Embryonic facial prominence (tissue), 1 donor: ENCODE measurements at regions not wholly inside any gene's neighbourhood (a gene's known extent, or its start where the extent isn't known, plus 50 kb on each side); places are given as distances from the start of the nearest gene placed in this dataset.

ENCODE experiments used
- DNase-seq: peaks from one replicate; pipeline ENCODE4 v3.0.0-alpha.2; 2016; ENCODE audit errors: extremely low spot score

DNA sequence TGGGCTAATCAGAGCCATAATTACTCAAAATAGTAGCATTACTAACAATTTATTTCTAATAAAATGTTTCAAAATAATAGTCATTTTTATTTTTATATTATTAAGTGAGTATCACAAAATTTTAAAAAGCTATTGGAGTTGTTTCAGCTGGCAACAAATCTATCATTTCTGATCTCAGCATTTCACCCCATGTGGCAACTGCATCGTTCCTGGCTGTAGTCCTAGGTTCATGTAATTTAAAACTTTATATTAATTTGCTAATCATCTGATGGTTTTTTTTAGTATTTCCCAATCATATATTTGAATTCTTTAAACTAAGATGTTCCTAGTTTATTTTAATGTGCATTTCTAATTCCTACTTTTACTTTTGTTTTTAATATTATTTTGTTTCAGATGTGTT lies 293.0 kb upstream of the AKR1E2 start:
- no peak for DNase-seq

DNA sequence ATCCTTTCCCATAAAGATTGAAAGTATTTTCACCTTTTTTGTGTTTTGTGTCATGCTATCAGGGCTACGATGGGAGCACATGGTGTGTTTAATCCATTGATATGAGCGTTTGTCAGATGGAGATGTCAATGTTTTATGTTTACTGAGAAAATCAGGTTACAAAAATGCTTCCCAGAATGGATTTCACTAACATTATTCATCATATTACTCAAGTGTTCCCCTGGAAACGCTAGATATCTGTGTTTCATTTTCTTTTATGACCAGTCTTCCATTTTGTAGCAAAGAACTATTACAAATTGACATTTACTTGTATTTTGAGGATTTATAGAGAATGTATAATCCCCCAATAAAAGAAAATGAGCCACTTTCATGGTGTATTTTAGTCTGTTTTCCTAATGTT lies 293.5 kb upstream of the AKR1E2 start:
- no peak for DNase-seq

DNA sequence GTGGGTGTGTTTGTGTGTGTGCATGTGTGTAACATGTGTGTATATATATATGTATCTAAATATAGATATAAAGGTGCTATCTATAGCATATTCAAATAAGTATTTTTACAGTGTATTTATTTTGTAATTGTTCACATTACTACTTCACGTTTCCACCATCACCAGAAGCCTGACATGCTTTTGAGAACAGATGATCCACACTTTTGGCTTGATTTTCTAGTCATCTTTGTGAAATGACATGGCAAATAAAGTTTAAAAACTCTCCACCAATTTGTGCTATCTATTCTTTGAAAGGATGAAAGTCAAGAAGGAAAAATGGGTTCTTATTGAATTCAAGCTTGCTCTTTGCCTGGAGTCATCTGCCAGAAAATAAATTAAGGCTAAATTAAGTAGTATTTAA lies 294.0 kb upstream of the AKR1E2 start:
- DNase-seq: no peak

DNA sequence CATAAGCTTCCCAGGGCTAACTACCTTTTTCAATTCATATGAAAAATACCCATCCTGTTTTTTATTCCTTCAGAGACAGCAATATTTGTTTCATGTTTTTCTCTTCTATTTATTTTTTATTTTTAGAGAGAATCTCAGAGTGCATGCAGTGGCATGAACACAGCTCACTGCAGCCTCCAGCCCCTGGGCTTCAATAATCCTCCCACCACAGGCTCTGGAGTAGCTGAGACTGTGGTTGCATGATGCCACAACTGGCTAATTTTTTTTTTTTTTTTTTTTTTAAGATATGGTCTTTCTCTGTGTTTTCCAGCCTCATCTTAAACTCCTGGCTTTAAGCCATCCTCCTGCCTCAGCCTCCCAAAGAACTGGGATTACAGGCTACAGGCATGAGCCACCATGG lies 296.7 kb upstream of the AKR1E2 start:
- DNase-seq: no peak

DNA sequence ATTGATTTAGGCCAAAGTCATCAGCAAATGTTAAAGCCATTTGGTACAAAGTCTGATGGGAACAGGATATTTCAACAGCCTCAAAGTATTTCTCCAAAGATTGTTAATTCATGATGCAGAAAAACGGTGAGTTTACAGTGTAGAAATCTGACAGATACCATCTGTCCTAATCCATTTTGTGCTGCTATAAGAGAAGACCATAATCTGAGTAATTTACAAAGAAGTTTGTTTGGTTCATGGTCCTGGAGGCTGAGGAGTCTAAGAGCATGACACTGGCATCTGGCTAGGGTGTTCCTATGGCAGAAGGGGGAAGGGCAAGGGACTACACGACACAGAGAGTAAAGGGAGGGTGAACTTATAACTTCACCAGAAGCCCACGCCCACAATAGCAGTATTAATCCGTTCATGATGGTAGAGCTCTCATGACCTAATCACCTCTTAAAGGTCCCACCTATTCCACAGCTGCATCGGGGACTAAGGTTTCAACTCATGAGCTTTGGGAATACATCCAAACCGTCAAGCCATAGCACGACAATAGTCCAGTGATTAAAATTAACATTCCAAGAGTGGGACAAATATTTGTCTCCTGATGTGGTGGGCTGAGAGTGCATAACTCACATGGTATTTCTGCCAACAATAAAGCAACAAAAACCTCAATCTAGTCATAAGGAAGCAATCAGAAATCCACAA lies 298.6 kb upstream of the AKR1E2 start:
- DNase-seq: no peak

DNA sequence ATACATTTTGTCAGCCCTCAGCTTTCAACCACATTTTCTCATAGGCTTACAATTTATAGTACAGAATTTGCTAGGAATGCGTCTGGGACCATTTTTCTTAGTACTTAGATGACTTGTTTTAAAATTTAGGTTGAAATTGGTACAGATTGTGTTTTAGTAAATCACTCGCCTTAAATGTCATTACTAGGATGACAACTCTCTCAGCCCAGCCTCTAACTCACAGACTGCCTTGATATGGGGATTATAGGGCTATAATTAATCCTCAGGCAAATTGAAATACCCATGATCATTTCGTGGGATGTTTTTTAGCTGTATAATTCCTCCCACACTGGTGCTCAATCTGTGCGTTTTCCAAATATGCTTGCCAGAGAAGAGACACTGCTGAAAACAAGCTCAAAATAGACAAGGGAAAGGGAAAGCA lies 299.7 kb upstream of the AKR1E2 start:
- no peak for DNase-seq

DNA sequence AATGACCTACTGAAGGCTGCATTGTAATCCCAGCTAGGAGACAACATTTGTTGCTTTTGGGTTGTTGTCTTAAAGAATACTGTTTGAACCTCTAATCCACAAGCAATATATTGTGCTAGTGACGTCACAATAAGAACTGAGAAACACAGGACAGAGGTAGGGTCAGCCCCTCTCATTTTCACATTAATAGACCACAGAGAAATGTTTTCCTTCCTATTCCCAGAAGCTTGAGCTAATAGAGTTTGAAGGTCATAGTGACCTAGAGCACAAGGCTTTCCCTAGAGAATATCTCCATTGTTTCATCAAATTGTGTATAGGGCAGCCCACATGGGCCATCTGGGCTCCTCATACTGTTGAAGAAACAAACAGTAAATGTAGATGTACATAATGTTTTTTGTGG lies 300.9 kb upstream of the AKR1E2 start:
- no peak for DNase-seq

DNA sequence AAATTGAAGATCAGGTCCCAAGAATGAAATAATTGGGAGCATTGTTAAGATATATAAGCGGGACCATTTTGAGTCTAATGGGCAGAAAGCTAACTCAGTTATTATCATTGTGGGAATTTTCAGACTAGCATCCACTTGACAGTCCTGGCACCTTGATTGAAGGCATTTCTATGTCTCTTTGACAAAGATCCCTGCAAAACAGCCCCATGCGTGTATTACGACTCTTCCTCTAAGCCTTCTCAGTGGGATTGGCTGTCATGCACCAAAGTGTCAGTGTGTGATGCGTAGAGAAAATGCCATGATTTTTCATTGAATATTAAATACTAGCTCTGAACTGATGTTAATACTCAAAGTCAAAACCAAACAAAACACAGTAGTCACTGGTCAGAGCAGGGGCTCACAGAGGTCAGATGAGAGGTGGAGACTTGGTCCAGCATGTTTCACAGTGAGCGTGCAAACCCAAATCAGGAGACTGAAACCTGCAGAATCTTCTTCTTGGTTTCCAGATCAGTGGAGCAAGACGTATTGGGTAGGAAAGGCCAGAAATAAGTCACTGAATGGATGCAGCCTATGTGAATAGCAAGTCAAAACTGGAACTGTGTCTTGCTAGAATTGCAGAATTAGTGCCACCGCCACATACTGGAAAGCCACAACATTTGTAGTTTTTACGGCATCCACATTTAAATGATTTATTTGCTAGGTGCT lies 303.6 kb upstream of the AKR1E2 start:
- no peak for DNase-seq

DNA sequence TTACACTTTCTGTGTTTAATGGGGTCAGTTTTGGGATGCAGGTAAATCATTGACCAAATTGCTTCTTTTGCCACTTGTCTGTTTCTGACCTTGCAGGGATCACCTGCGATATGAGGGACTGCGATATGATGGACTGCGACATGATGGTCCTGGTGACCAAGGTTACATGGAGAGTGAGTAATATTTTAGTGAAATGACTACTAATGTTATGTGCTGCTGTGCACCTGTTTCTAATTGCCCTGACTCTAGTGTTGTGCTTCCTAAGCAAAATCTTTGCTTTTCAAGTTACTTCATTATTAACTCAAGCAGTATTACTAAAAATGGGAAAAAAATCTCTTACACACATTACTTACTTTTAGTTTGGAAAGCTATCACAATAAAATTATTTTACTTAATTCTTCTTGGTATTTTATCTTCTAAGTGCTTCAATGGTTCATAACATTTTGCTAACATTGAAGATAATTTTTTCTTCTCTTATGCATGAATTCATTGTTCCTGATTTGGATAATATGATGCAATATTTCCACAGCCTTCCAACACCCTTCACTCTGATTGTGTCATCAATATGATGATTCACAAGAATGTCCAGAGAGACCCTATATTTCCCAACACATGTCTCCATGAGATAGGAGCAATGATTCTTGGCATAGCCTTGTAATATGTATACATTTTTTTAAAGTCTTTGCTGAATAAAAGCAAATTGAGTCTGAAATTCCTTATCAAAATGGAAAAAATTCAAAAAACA lies 306.2 kb upstream of the AKR1E2 start:
- DNase-seq: no peak

DNA sequence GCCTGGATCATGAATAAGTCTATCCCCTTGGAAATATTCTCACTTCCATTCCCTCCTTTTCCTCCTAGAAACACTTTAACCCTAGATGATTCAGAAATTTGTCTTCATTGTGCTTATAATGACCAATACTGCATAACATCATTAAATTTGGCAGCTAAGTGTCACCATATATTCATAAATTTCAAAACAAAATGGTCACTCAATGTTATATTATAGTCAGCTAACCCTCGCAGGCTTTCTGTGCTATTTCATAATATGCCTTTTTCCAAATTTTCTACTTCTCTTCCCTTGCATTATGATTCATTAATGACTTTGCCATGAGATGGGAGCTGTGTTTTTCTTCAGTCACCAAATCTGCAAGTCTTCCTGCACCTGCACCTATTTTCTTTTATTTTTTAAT lies 308.3 kb upstream of the AKR1E2 start:
- DNase-seq: no peak

DNA sequence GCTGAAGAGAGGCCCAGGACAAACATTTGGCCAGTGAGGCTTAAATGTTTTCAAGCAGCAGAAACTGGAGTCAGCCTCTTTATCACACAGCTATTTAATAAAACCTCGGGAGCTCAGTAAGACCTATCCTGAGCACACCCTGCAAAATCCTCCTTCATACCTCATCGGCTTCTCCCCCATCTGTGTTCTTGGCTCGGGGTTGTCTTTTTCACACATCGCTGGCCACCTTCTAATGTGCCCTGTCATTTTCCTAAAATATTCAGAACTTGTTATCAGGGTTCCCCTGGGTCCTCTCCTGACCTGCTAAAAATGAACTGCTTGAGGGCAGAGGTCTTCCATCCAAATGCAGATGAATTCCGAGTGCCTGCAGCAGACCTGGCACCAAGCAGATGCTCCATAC lies 310.3 kb upstream of the AKR1E2 start:
- DNase-seq: no peak

DNA sequence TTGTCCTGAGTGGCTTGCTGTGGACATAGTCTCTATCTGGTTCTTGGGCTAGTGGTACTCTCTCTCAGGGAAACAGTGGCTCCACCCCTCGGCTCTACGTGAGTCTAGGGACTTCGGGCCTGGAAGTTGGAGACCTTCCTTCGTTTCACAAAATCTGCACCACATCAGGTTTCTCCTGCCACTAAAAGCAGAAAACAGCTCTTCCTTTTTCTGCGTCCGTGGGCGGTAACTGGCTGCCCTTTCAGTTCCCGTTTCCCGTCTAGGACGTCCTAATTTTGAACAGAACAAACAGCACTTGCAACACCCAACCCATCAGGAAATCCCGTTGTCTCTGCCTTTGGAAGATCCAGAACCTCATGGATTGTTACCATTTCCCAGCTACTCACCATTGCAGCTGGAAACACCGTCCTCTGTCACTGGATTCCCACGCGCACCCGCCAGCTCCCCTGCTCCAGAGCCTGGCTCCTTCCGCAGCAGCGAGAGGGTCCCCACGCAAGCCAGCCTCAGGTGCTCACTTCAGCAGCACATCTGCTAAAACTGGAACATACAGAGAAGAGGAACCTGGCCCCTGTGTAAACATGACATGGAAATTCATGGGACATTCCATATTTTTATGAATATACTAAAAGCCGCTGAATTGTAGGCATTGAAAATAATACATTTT lies 311.4 kb upstream of the AKR1E2 start:
- no peak for DNase-seq

DNA sequence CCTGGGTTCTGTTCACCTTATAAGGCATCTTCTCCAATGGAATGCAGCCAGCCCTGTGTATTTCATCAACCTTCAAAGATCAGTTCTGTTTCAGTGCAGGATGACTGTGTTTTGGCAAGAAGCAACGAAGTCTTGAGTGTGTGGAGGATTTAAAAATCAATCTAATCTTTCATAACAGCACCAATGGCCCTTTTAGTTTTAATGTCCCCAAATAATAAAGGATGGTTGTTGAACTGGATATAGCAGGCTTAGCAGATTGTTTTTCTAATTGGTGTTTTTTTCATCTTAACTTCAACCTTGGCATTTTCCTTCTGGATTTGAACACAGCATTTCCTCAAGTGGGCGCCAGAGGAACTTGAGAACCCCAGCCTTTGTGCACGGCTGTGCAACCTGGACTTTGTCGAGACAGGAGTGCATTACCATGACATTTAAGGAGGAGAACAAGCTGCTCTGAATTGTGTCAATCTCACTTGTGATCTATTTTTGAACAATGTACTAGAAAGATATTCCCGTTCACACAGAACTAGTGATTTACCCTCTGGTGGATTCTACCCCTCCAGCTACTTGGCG lies 313.3 kb upstream of the AKR1E2 start:
- no peak for DNase-seq

DNA sequence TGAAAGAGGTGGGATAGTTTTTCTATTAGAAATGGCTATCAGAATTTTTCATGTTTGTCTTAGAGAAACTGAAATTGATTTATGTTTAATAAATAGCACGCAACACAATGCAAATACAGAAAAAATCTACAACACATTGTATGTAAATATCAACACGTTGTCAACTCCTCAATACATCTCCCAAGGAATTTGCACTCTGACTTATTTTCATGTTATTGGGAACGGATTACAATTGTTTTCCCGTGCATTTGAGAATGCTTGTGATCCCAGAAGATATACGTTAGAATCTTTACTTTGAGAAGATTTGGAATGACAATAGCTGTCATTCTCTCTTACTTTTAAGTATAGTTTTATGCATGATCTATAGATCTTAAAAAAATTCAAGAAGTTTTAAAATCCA lies 313.8 kb upstream of the AKR1E2 start:
- DNase-seq: no peak

DNA sequence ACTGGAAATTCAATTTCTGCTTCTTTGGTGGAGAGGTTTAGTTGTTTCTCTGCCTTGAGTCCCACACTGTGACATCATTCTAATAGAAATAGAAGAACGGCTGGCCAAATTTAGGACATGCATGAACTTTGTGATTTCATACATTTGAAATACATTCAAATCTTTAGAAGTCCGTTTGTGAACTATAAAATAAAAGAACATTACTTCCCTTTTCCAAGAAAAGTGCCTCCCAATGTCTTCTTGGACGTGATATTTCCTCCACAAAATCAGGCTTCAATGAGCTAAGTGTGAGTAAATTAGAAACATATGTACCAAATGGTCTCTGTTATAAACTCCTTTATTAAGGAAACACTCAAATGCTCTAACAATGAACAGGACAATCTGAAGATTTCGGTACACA lies 314.5 kb upstream of the AKR1E2 start:
- peak; percentile 13 for DNase-seq

DNA sequence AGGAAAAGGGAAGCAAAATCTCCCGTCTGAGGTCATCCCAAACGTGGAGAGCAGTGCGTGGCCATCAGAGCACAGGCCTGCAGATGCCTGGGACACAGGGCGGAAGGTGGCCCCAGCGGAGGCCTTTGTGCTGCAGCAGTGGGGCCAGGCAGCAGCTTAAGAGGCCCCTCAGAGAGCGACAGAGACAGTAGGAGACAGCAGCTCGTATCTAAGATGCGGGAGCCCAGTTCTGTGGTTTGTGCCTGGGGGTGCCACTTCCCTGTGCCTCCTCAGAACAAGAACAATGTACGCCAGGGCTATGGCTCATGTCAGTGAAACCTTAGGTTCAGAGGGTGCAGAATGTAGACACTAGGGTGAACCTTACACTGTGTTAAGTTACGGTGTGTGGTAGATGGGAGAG lies 316.6 kb upstream of the AKR1E2 start:
- no peak for DNase-seq

DNA sequence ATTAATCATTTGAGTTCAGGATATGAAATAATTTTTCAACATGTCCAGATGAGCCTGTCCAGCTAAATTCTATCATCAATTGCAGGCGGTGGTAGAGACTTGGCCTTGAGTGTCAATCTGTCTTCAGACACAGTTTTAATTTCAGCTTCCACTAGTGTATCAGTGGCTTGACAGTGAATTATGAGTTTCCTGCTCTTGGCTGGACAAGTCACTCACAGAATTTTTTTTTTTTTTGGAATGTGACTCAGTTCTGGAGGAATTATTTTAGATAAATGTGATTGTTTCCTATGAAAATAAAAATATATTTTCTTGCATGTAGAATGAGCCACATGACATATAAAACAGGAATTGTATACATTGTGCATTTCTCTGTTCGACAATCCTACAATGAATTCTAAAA lies 319.9 kb upstream of the AKR1E2 start:
- no peak for DNase-seq

DNA sequence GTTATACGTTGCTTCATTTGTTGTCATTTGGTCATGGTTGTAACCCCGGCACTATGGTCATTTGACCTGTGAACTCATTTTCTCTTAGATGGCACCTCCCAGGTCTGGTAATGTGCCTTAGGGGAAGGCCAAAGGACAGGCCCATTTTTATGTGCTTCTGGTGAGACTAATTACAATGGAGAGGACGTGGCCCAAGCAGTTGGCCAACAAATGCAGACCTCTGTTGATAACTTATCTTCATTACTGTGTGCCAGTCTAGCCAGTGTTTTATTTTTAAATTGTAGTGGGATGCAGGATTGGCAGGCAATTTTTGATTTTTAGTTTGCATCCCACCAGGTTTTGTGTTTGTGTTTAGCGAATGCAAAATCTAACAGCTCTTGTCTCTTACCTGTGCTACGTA lies 321.5 kb upstream of the AKR1E2 start:
- DNase-seq: no peak

DNA sequence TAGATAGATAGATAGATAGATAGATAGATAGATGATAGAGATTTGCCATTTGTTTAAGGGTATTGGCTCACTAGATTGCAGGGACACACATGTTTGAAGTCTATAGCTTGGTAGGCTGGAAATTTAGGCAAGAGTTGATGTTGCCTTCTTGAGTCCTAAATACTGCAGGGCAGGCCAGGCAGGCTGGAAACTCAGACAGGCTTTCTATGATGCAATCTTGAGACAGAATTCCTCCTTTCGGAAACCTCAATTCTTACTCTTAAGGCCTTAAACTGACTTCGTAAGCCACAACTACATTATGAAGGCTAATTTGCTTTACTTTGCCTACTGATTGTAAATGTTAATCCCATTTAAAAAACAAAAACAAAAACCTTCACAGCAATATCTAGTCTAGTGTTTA lies 322.9 kb upstream of the AKR1E2 start:
- no peak for DNase-seq

DNA sequence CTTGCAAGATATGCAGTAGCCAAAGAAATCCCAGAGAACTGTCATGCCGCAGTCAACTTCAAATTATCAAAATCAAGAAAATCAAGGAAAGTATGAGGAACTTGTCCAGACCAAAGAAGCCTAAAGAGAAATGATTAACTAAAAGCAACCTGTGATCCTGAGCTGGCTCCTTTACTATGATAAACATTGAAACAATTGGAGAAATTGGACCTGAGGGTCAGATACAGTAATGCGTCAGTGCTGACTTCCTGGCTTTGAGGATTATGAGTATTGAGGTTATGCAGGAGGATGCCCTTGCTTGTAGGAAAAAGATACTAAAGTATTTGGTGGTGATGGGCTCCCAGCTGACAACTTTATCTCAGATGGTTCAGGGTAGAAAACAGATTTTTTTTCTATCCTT lies 324.7 kb upstream of the AKR1E2 start:
- DNase-seq: no peak

DNA sequence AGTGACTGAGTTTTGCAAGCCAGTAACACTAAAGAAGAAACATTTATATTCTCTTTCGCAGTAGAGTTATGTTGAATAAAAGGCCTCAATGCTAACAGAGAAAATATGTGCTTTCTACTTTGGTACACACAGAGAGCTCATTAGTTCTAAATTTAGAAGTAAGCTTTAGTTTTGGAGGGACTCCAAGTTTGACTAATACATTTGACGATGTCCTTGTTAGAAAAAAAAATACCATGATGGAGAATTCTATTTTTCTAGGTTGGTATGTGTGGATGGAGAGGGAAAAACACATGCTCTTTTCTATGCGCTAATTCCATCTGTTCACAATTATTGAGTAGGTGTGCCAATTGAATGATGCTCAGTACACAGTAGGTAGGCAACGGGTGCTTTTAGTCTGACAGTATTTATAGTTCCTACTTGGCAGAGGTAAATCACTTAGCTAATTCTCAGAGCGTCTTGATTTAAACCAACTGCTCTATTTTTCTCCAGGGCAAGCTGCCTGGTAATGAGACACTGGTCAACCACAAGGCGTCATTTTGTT lies 327.2 kb upstream of the AKR1E2 start:
- DNase-seq: peak; percentile 31

DNA sequence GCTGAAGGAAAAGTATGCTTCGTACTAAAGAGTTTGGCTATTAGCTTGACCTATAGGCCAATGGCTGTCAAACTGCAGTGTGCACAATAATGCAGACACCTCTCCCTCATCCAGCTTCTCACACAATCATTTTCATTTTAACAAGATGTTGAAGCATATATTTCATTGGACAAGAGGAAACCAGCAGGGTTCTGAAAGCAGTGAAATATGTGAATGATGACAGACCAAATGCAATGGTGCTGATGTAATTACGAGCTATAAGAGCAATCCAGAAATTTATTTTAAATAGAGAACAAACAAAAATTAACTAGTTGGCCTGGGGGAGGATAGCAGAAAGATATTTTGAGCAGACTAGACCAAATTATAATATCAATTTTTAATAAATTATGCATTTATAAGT lies 331.5 kb upstream of the AKR1E2 start:
- DNase-seq: no peak
